Retinal pigment epithelial cell (primary cell): ENCODE measurements at regions not wholly inside any gene's neighbourhood (a gene's known extent, or its start where the extent isn't known, plus 50 kb on each side); places are given as distances from the start of the nearest gene placed in this dataset.

Experiments
- DNase-seq: peaks from one replicate; pipeline ENCODE4 v3.0.0-alpha.2; 2010; ENCODE audit warnings: low read depth
- H3K4me3 ChIP-seq: 2 replicates; pipeline ENCODE4 v1.5.1; 2011; ENCODE audit warnings: mild to moderate bottlenecking, low read length, control low read depth, moderate library complexity
- TF ChIP-seq, protein P1 (sequence below): conservative IDR thresholded peaks from 2 replicates; pipeline ENCODE4 v1.5.1; 2011; ENCODE audit warnings: low read depth, low read length, control low read depth, inconsistent platforms

- DNase-seq: no peak
- H3K4me3 ChIP-seq: no peak overlapping the region
- TF ChIP-seq, protein P1, sequence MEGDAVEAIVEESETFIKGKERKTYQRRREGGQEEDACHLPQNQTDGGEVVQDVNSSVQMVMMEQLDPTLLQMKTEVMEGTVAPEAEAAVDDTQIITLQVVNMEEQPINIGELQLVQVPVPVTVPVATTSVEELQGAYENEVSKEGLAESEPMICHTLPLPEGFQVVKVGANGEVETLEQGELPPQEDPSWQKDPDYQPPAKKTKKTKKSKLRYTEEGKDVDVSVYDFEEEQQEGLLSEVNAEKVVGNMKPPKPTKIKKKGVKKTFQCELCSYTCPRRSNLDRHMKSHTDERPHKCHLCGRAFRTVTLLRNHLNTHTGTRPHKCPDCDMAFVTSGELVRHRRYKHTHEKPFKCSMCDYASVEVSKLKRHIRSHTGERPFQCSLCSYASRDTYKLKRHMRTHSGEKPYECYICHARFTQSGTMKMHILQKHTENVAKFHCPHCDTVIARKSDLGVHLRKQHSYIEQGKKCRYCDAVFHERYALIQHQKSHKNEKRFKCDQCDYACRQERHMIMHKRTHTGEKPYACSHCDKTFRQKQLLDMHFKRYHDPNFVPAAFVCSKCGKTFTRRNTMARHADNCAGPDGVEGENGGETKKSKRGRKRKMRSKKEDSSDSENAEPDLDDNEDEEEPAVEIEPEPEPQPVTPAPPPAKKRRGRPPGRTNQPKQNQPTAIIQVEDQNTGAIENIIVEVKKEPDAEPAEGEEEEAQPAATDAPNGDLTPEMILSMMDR: no peak
Observed at GRCh38 chrX:13130816-13131215, 86.4 kb upstream of the FAM9C start.

DNA sequence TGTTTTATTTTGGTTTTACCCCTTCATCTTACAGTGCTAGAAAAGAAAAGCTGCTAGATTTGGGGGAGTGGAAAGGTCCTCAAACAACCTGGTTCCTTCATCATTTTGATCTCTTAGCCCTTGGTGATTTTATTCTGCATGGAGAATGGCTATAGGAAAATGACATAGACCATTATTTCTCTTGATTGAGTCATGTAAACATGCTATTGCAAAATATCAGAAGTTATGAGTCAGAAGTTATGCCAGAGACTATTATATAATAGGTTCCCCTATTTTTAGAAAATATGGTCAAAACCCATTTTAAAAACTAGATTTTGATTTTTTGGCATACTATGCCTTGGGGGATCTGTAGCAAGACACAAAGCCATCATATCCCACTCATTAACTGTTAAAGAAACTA lies 83.7 kb upstream of the FAM9C start:
- no peak overlapping the region for H3K4me3 ChIP-seq
- TF ChIP-seq, protein P1: no peak
- no peak for DNase-seq

- no peak overlapping the region for H3K4me3 ChIP-seq
- no peak for DNase-seq
- TF ChIP-seq, protein P1: no peak
Observed at GRCh38 chrX:13126775-13127174, 82.4 kb upstream of the FAM9C start.

DNA sequence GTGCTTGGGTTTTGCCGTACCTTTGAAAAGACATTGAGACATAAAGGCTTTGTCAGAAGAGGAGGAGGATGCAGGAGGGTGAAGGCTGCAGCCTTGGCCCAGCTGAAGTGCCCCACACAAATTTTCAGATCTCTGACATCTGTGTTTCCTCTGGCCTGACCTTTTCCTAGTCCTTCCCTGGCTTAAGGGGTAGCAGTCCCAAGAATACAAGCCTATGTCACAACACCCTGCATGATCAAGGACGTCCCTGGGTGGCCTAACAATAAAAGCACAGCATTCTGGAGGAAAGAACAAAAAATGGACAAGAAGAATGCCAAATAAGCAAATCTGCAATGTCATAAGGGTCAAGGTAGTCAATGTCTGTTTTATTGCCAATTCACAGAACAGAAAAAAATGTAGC lies 80.8 kb upstream of the FAM9C start:
- DNase-seq: no peak
- no peak overlapping the region for H3K4me3 ChIP-seq
- TF ChIP-seq, protein P1: no peak

GRCh38 chrX:13123857-13124345 lies 79.5 kb upstream of the FAM9C start:
- TF ChIP-seq, protein P1: no peak
- no peak overlapping the region for H3K4me3 ChIP-seq
- DNase-seq: no peak

DNA sequence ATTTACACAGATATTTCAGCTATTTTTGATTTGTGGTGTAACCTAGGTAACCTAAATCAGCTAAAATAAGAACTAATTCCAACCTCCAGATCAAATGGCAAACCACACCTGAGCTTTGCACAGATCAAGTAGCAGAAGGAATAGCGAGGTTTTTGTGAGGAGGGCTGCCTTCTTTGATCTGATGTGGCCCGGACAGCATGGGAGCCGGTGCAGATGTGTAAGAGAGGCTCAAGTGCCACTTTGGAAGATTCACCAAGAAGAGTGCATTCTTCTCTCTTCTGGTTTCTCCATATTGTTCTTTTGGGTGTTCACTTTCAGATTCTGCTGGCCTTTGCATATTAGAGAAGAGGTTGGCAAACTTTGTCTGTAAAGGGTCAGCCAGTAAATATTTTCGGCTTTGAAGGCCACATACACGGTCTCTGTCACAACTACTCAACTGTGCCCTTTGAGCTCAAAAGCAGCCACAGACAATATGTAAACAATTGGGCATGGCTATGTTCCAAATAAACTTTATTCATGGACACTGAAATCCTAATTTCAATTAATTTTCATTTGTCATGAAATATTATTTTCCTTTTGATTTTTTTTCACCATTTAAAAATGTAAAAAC lies 78.9 kb upstream of the FAM9C start:
- DNase-seq: no peak
- no peak overlapping the region for H3K4me3 ChIP-seq
- TF ChIP-seq, protein P1: no peak

DNA sequence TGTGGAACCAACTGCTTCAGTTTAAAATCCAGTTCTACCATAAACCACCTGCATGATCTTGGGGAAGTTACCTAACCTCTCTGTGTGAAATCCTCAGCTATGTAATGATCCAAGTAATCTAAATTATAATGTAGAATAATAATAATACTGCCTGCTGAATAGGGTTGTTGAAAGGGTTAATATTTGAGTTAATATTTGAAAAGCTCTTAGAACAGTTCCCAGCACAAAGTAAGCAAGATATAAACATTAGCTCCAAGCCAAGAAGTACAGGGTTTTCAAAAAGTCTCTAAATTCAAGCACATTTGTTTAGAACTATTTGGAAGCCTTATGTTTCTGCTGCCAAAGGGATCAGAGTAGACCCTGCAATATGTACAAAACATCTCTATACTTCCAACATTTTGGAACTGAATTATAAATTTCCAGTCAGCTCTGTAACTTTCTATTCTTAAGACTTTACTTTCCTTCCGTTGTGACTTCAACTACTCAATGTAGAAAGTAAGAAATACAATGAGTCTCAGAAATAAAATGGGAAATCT lies 76.7 kb upstream of the FAM9C start:
- no peak overlapping the region for H3K4me3 ChIP-seq
- TF ChIP-seq, protein P1: no peak
- no peak for DNase-seq
